GM21529 (cell line): ENCODE measurements at regions not wholly inside any gene's neighbourhood (a gene's known extent, or its start where the extent isn't known, plus 50 kb on each side); places are given as distances from the start of the nearest gene placed in this dataset.

ENCODE experiments used
- ATAC-seq: cut with Tn5 transposase; IDR thresholded peaks from one replicate; pipeline ENCODE4 v1.9.1; 2021; ENCODE audit not compliant: unreplicated experiment

DNA sequence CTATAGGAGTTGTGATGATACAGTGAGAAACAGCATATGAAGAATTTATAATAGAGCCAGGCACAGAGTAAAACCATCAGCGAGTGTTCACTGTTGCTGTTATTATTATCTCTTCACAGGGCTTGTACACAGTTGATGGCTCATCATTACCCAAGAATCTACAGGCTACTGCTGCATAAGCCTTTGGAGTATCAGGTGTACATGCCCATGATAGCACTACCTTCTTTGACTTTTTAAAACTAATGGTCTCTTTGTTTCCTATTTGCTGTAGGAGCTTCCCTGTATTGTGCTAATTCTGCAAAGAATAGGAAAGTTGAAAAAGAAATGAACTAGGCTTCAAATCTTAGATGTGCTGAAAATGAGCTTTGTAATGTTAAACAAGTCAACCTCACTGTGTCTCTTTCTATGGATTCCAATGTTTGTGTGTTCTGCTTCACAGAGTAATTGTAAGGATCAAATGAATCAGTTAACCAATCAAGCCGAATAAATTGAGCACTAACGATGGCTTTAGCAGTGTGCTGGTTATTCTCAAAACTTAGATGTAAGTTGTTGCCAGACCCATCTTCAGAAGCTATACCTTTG lies 138.8 kb downstream of the TUSC7 start:
- ATAC-seq = no peak

DNA sequence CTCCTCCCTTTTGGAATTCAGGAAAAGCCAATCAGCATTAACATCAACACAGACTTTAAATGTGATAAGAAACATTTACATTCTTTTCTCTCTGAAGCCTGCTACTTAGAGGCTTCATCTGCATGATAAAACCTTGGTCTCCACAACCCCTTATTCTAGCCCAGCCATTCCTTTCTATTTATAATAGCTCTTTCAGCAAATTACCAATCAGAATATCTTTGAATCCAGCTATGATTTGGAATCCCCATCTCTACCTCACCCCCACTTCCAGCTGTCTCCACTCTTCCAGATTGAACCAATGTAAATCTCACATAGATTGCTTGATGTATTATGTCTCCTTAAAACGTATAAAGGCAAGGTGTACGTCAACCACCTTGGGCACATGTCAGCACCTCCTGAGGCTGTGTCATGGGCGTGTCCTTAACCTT lies 139.7 kb downstream of the TUSC7 start:
- ATAC-seq = no peak

DNA sequence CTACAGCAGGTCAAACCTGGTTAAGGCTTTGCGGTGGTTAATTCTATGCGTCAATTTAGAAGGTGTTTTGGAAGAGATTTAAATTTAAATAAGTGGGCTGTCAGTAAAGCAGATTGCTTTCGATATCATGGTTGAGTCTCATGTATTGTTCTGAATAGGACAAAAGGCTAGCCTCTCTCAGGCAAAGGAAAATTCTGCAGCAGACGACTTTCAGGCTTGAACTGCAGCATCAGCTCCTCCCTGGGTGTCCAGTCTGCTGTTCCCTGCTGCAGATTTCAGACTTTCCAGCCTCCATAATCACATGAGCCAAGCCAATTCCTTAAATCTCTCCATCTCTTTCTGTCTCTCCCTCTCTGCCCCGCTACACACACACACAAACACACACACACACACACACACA lies 143.2 kb downstream of the TUSC7 start:
- ATAC-seq = no peak

DNA sequence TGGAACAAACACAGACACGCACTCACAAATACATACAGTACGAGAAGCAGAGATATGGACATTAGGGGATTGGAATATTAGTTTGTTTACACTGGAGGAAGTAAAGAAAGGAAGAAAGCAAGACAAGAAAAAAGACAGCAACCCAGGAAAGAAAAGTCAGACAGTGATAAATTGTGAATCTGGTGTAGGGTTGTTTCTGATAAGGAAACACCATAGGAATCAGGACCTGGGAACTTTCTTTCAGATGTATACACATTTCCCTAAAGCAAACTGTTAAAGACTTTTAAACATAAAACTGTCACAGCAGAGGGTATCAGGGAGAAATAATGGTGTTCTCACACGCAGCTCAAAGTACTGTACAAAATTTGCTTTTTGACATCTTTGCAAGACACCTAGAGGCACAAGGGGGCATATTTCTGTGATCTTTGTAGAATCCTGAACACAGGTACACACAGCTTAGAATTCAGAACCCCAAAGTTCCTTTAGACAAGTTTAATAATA lies 153.7 kb downstream of the TUSC7 start:
- ATAC-seq = no peak

- ATAC-seq = peak; percentile 58
Observed at GRCh38 chr3:116863822-116864589, 154.4 kb downstream of the TUSC7 start.

- ATAC-seq = no peak
Observed at GRCh38 chr3:116864590-116864927, 155.0 kb downstream of the TUSC7 start.

GRCh38 chr3:116870379-116870778 lies 160.8 kb downstream of the TUSC7 start:
- no peak for ATAC-seq

- no peak for ATAC-seq
Observed at GRCh38 chr3:116871905-116872304, 162.3 kb downstream of the TUSC7 start.

- no peak for ATAC-seq
Observed at GRCh38 chr3:116872688-116873087, 163.1 kb downstream of the TUSC7 start.

DNA sequence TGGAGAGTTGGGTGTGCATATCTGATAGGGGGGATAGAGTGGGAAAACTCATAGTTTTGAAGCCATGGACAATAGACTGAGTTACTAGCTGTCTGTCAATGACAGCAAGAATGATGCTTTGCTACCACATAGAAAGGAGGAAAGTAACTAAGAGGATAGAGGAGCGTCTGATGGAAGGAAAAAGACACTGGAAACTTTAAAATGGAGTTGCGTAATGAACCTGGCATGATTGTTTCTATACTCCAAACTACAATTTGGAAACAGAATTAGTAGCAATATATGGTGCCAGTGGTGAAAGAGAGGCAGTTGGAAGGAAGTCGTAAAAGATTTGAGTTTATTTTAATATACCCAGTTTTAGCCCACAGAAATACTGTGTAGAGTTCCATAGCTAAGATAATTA lies 163.6 kb downstream of the TUSC7 start:
- ATAC-seq = no peak

GRCh38 chr3:116877968-116878367 lies 168.4 kb downstream of the TUSC7 start:
- ATAC-seq = no peak

DNA sequence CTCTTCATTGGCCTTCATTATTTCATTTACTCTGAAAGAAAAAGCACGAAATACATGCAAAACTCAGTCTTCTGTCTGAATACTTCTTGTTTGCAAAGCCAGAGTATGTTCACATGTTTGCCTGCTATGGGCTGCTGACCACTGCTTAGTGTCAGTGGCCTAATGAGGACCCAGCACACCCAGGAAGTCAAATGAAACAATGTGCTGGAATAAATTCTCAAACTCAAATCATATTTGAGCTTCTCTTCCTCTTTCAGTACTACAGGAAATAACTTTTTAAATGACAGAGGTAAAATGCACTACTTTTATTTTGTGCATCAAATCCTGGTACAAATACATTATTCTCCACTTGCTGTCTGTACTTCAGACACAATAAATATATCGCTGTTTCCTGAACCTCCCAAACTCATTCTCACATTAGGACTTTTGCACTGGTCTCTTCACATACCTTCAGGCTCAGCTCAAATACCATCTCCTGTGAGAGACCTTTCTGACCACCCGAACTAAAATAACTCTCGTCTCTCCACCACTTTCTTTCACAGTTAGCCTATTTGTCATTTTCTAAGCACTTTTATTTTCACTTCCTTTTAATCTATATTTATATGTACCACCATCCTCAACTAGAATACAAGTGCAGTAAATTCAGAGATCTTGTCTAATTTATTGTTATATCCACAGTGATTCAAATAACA lies 176.8 kb downstream of the TUSC7 start:
- ATAC-seq = peak; percentile 91

DNA sequence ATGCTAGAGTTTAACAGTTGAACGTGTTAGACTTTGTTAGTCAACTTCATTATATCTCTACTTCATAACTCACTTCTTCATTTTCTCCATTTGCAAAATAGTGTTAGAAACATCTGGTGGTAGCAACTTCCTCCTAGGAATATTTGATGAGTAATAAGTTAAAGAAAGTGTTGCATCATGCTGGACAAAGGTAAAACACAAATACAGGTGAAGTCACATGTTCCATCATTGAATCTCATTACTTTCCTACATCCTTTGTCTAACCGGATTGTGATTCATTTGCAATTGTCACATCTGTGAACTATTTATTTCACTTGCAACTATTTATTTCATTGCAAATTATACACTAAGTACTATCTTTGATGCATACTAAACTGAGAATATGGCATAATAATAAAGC lies 186.5 kb downstream of the TUSC7 start:
- no peak for ATAC-seq

DNA sequence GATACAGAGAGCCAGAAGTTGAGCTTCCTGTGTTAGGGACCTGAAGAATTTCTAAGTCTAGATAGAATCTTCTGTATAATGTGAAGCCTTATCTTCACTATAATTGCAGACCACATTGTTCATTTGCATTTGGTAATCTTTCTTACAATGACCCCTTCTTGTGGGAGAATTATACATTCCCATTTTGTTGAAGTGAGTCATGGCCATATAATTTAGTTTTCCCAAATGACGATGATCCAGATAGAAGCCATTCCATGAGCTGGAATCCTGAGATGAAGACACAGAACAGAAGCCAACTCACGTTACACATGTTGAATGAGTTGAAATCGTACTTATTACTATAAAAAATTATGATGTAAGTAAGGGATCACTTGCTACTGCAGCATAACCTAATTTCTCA lies 187.8 kb downstream of the TUSC7 start:
- no peak for ATAC-seq

GRCh38 chr3:116899253-116899652 lies 189.7 kb downstream of the TUSC7 start:
- ATAC-seq = no peak

- ATAC-seq = no peak
Observed at GRCh38 chr3:116905334-116905733, 195.8 kb downstream of the TUSC7 start.

- ATAC-seq = no peak
Observed at GRCh38 chr3:116905794-116906193, 196.2 kb downstream of the TUSC7 start.

DNA sequence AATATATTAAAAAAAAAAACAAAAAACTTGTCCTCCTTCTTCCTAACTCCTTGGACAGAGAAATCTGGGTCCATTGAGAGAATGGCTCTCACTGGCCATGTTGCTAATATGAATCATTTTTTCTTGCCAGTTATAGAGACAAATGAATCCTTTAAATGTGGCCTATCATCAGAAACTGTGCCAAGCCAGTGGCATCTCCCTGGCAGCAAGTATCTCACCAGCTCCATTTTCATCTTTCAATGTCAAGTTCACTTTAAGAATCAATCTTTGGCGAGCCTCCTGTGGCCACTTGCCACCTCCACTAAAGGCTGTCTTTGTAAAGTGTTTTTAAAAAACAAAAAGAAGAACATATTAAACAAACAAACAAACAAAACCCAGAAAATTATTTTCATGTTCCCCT lies 202.5 kb downstream of the TUSC7 start:
- no peak for ATAC-seq

GRCh38 chr3:116914004-116914403 lies 204.4 kb downstream of the TUSC7 start:
- ATAC-seq = no peak

- ATAC-seq = no peak
Observed at GRCh38 chr3:116916836-116917235, 207.3 kb downstream of the TUSC7 start.

DNA sequence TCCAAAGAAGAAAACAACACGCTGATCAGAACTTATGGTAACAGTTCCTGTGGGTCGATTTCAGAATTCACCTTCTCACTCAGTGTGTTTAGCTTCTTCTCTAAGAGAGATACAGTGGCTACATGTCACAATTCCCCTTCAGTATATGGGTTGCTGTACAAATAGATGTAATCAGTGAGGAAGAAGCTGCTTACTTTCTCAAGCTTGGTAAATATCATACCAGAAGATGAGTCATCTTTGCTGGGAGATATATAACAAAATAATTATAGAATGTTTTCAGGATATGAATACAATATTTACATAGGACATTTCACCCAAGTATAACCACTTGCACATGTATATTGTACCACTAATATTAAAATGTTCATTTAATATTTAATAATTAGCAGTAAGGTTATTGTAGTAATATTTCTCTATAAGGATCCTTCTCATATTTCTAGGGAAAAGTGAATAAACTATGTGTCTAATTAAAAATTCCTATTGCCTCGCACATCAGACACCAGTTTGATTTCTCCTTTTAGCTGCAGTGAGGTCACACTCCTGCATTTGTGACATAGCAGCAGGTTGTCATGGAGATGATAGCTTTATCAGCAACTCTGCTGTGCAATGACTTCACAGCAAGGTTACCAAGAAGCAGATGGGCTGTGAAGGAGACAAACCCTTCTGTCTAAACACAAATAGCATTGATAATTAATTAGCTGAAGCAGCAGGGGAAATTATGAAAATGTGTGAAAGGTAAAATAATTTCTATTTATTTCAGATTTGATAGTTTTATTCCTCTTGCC lies 211.4 kb downstream of the TUSC7 start:
- ATAC-seq = no peak
